HG03135 (cell line): ENCODE measurements at regions not wholly inside any gene's neighbourhood (a gene's known extent, or its start where the extent isn't known, plus 50 kb on each side); places are given as distances from the start of the nearest gene placed in this dataset.
A peak's percentile ranks its signal among the peaks of the same experiment; 100 is the strongest.

ENCODE experiments used
- ATAC-seq: cut with Tn5 transposase; IDR thresholded peaks from one replicate; pipeline ENCODE4 v1.9.1; 2021; ENCODE audit warnings: mild to moderate bottlenecking, moderate library complexity; ENCODE audit not compliant: unreplicated experiment

GRCh38 chr3:182608832-182609231, 184.5 kb upstream of the ATP11B start:
- no peak for ATAC-seq

GRCh38 chr3:182609575-182610156, 183.6 kb upstream of the ATP11B start:
- no peak for ATAC-seq

GRCh38 chr3:182612332-182612731, 181.0 kb upstream of the ATP11B start:
- ATAC-seq, result no peak

- ATAC-seq, result no peak
These were observed 175.8 kb upstream of the ATP11B start for GRCh38 chr3:182617500-182617899.

- ATAC-seq, result no peak
These were observed 175.1 kb upstream of the ATP11B start for GRCh38 chr3:182618085-182618732.

- no peak for ATAC-seq
These were observed 174.2 kb upstream of the ATP11B start for GRCh38 chr3:182618981-182619591.

GRCh38 chr3:182620723-182621434, 172.4 kb upstream of the ATP11B start:
- no peak for ATAC-seq

GRCh38 chr3:182621435-182622240, 171.7 kb upstream of the ATP11B start:
- no peak for ATAC-seq

GRCh38 chr3:182622241-182622545, 171.1 kb upstream of the ATP11B start:
- ATAC-seq, result no peak

GRCh38 chr3:182626484-182627467, 166.5 kb upstream of the ATP11B start:
- ATAC-seq, result peak; percentile 54

- ATAC-seq, result no peak
These were observed 164.8 kb upstream of the ATP11B start for GRCh38 chr3:182628531-182628930.

- ATAC-seq, result no peak
These were observed 163.8 kb upstream of the ATP11B start for GRCh38 chr3:182629521-182629920.

- ATAC-seq, result no peak
These were observed 161.9 kb upstream of the ATP11B start for GRCh38 chr3:182631183-182632076.

- no peak for ATAC-seq
These were observed 161.3 kb upstream of the ATP11B start for GRCh38 chr3:182632077-182632393.

GRCh38 chr3:182633186-182633585, 160.1 kb upstream of the ATP11B start:
- ATAC-seq, result no peak

- no peak for ATAC-seq
These were observed 156.7 kb upstream of the ATP11B start for GRCh38 chr3:182636646-182637045.

GRCh38 chr3:182637350-182638110, 155.8 kb upstream of the ATP11B start:
- no peak for ATAC-seq

GRCh38 chr3:182644013-182644412, 149.3 kb upstream of the ATP11B start:
- no peak for ATAC-seq
